ENCODE measurements at regions not wholly inside any gene's neighbourhood (a gene's known extent, or its start where the extent isn't known, plus 50 kb on each side); places are given as distances from the start of the nearest gene placed in this dataset.
A peak's percentile ranks its signal among the peaks of the same experiment; 100 is the strongest.

GRCh38 chr1:148318904-148319242 is 164.2 kb downstream of the PPIAL4G start:
- DNase-seq (ENCODE audit: low spot score in 2 of 2) = no peak
- TF ChIP-seq POLR2AphosphoS5 (IDR thresholded peaks at IDR 0.05) (no peak), CTCF (IDR thresholded peaks at IDR 0.05) (no peak), POLR2A (IDR thresholded peaks at IDR 0.05) (no peak)
- Histone ChIP-seq H3K4me1 (no peaks in the 10 kb centered on the region), H3K4me3 (peak overlapping the region in 1 of 3 donors; percentile 14), H3K27ac (no peak overlapping the region), H3K27me3 (peaks cover 0 to 15% of the 10 kb centered on the region in 2 donors), H3K36me3 (no peaks in the 10 kb centered on the region), H3K9me3 (no peaks in the 10 kb centered on the region)
- intact Hi-C loops (cut with DNase I; ENCODE audit: low total_unique reads) = no loop called here

GRCh38 chr1:148318123-148318903 is 164.8 kb downstream of the PPIAL4G start:
- no peaks in the 10 kb centered on the region for H3K4me1 ChIP-seq
- H3K4me3 ChIP-seq = peak overlapping the region; percentile 14 to 43 (median 33)
- intact Hi-C loops (cut with DNase I; ENCODE audit: low total_unique reads) = no loop called here
- no peak for TF ChIP-seq POLR2AphosphoS5 (IDR thresholded peaks at IDR 0.05)
- TF ChIP-seq POLR2A (IDR thresholded peaks at IDR 0.05) = no peak
- TF ChIP-seq CTCF (IDR thresholded peaks at IDR 0.05) = no peak
- H3K27ac ChIP-seq = no peak overlapping the region
- DNase-seq (ENCODE audit: low spot score in 2 of 2) = no peak
- H3K36me3 ChIP-seq = no peaks in the 10 kb centered on the region
- peaks cover 0 to 15% of the 10 kb centered on the region in 2 donors for H3K27me3 ChIP-seq
- no peaks in the 10 kb centered on the region for H3K9me3 ChIP-seq

- intact Hi-C loops (cut with DNase I; ENCODE audit: low total_unique reads) = no loop called here
- Histone ChIP-seq H3K9me3 (no peaks in the 10 kb centered on the region), H3K27ac (no peak overlapping the region), H3K4me3 (peak overlapping the region in 1 of 3 donors; percentile 43), H3K36me3 (no peaks in the 10 kb centered on the region), H3K27me3 (peaks cover 0 to 15% of the 10 kb centered on the region in 2 donors), H3K4me1 (no peaks in the 10 kb centered on the region)
- TF ChIP-seq POLR2A (IDR thresholded peaks at IDR 0.05) (no peak), POLR2AphosphoS5 (IDR thresholded peaks at IDR 0.05) (no peak), CTCF (IDR thresholded peaks at IDR 0.05) (no peak)
- no peak for DNase-seq (ENCODE audit: low spot score in 2 of 2)
Observed at GRCh38 chr1:148317288-148317985, 165.4 kb upstream of the NBPF11 start.

GRCh38 chr1:148315071-148315811 is 163.2 kb upstream of the NBPF11 start:
- no peak for DNase-seq (ENCODE audit: low spot score in 2 of 2)
- Histone ChIP-seq H3K9me3 (peaks cover 6 to 14% of the 10 kb centered on the region in 2 donors), H3K36me3 (no peaks in the 10 kb centered on the region), H3K27ac (no peak overlapping the region), H3K4me3 (no peak overlapping the region), H3K4me1 (no peaks in the 10 kb centered on the region), H3K27me3 (peaks cover 0 to 27% of the 10 kb centered on the region in 2 donors)
- TF ChIP-seq POLR2A (IDR thresholded peaks at IDR 0.05) (no peak), CTCF (IDR thresholded peaks at IDR 0.05) (no peak), POLR2AphosphoS5 (IDR thresholded peaks at IDR 0.05) (no peak)
- intact Hi-C loops (cut with DNase I; ENCODE audit: low total_unique reads) = no loop called here

All from breast epithelium (tissue), 4 donors.